ENCODE measurements at regions not wholly inside any gene's neighbourhood (a gene's known extent, or its start where the extent isn't known, plus 50 kb on each side); places are given as distances from the start of the nearest gene placed in this dataset.

DNA sequence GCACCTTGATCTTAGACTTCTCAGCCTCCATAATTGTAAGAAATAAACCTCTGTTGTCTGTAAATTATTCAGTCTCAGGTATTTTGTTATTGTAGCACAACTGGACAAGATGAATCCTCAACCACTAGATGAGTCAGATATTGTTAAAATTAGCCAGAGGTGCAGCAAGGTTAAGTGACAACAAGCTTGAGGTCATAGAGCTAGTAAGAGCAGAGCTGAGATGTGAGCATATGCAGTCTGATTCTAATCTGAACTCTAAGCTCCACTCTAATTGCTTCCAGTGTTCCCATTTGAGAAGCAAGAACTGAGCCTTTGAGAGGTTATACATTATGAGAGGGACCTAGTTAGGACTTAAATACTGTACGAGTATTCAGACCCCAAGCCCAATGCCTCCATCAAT is 93.1 kb downstream of the FZD1 start:
- no peaks in the 10 kb centered on the region for H4K20me1 ChIP-seq (ENCODE audit: control insufficient read depth, insufficient read depth)
- SMC1A ChIA-PET (ENCODE audit: uncharacterized antibody, unreplicated experiment): no interaction called here
- TF ChIP-seq NR2C2 (IDR thresholded peaks at IDR 0.05; ENCODE audit: borderline replicate concordance, control insufficient read depth, insufficient read length, low read depth) (no peak), PML (IDR thresholded peaks at IDR 0.05; ENCODE audit: low read length) (no peak), WRNIP1 (IDR thresholded peaks at IDR 0.05; ENCODE audit: borderline replicate concordance, low read depth, low read length) (no peak), MTA2 (IDR thresholded peaks at IDR 0.05; ENCODE audit: low read depth) (no peak), CHD2 (IDR thresholded peaks at IDR 0.05; ENCODE audit: borderline replicate concordance, low read depth, low read length) (no peak), MYB (IDR thresholded peaks at IDR 0.05; ENCODE audit: borderline replicate concordance, low read depth, low read length) (no peak), CHD4 (IDR thresholded peaks at IDR 0.05) (no peak), ZSCAN29 (IDR thresholded peaks at IDR 0.05) (no peak), HDAC6 (IDR thresholded peaks at IDR 0.05; ENCODE audit: unreplicated experiment) (no peak)
- TF ChIP-seq, protein P1, sequence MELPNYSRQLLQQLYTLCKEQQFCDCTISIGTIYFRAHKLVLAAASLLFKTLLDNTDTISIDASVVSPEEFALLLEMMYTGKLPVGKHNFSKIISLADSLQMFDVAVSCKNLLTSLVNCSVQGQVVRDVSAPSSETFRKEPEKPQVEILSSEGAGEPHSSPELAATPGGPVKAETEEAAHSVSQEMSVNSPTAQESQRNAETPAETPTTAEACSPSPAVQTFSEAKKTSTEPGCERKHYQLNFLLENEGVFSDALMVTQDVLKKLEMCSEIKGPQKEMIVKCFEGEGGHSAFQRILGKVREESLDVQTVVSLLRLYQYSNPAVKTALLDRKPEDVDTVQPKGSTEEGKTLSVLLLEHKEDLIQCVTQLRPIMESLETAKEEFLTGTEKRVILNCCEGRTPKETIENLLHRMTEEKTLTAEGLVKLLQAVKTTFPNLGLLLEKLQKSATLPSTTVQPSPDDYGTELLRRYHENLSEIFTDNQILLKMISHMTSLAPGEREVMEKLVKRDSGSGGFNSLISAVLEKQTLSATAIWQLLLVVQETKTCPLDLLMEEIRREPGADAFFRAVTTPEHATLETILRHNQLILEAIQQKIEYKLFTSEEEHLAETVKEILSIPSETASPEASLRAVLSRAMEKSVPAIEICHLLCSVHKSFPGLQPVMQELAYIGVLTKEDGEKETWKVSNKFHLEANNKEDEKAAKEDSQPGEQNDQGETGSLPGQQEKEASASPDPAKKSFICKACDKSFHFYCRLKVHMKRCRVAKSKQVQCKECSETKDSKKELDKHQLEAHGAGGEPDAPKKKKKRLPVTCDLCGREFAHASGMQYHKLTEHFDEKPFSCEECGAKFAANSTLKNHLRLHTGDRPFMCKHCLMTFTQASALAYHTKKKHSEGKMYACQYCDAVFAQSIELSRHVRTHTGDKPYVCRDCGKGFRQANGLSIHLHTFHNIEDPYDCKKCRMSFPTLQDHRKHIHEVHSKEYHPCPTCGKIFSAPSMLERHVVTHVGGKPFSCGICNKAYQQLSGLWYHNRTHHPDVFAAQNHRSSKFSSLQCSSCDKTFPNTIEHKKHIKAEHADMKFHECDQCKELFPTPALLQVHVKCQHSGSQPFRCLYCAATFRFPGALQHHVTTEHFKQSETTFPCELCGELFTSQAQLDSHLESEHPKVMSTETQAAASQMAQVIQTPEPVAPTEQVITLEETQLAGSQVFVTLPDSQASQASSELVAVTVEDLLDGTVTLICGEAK (IDR thresholded peaks at IDR 0.05; ENCODE audit: borderline replicate concordance): no peak
- no peak overlapping the region for H3K4me3 ChIP-seq
- no peak overlapping the region for H3K27ac ChIP-seq (ENCODE audit: control insufficient read depth, insufficient read depth)
- 21% methylated on average over 1 of the region's 1 CpG for WGBS (ENCODE audit: insufficient coverage, insufficient replicate concordance, low lambda C conversion rate, missing lambda C conversion rate)
- intact Hi-C loops (cut with micrococcal nuclease; ENCODE audit: unreplicated experiment) (no loop called here), in situ Hi-C loops (cut with MboI) (no loop called here)
- H3K79me2 ChIP-seq (ENCODE audit: control insufficient read depth, insufficient read depth, low read length): no peaks in the 10 kb centered on the region
- H3K4me2 ChIP-seq (ENCODE audit: control insufficient read depth, insufficient read depth): no peak overlapping the region
- RAD21 ChIA-PET (ENCODE audit: unreplicated experiment): no interaction called here
- BruUV-seq (replicated peaks): no TSS peak
- H3K36me3 ChIP-seq (ENCODE audit: control insufficient read depth in 2 of 2, insufficient read depth in 2 of 2, low read length in 1 of 2): no peaks in the 10 kb centered on the region
- no peak for DNase-seq (ENCODE audit: low read depth, low spot score)
- H3K27me3 ChIP-seq (replicated peaks in 1 of 2; ENCODE audit: control insufficient read depth in 2 of 2, insufficient read depth in 2 of 2, low read length in 1 of 2): no peaks in the 10 kb centered on the region
- POLR2A ChIA-PET: no interaction called here
- H3K4me1 ChIP-seq (ENCODE audit: control insufficient read depth, insufficient read depth, low read length): no peaks in the 10 kb centered on the region
- no peaks in the 10 kb centered on the region for H3K9me3 ChIP-seq (replicated peaks; ENCODE audit: control insufficient read depth, insufficient read depth, low read length)
- no peak for FAIRE-seq
- CTCF ChIA-PET: no interaction called here
- H2AFZ ChIP-seq (ENCODE audit: control insufficient read depth, low read depth, low read length): no peak overlapping the region
- H3K9ac ChIP-seq (ENCODE audit: control insufficient read depth, insufficient read depth, low read length): no peak overlapping the region
- ATAC-seq: no peak
